GM12865 (cell line): ENCODE measurements at regions not wholly inside any gene's neighbourhood (a gene's known extent, or its start where the extent isn't known, plus 50 kb on each side); places are given as distances from the start of the nearest gene placed in this dataset.
A peak's percentile ranks its signal among the peaks of the same experiment; 100 is the strongest.

Experiments used
- DNase-seq: peaks from one replicate; pipeline ENCODE4 v3.0.0; 2010; ENCODE audit warnings: low read depth
- H3K4me3 ChIP-seq: 2 replicates; pipeline ENCODE4 v1.5.1; 2011; ENCODE audit warnings: mild to moderate bottlenecking, low read depth, low read length, control low read depth
- TF ChIP-seq, protein P1 (sequence below): IDR thresholded peaks from 2 replicates; pipeline ENCODE4 v1.5.1; 2011; ENCODE audit warnings: low read length, control low read depth, low read depth, inconsistent platforms; ENCODE audit not compliant: insufficient read depth; ENCODE audit errors: missing control alignments

DNA sequence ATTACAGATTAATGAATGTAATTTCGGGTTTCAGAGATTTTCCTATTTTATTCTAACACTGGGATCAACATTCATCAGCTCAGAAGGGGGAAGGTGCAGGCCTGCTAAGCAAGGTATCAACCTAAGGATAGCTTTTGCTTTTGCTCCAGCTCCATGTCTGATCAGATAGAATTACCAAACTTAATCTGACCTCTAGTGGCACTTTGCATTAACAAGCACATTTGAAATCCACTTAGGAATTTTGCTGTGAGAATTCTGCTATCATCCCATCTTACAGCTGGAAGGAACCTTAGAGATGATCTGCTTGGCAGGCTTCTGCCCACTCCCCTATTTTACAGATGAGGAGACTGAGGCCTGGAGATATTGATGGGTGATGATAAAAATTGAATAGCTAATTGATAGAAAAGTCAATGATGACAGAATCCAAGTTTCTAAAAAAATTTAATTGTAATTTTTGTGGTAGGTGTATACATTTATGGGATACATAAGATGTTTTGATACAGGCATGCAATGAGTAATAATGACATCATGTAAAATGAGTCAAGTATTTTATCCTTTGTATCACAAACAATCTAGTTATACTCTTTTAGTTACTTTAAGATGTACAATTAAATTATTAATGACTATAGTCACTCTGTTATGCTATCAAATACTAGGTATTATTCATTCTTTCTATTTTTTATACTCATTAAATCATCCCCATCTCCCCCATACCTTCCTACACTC is 209.2 kb upstream of the ZPLD1 start:
- no peak overlapping the region for H3K4me3 ChIP-seq
- TF ChIP-seq, protein P1, sequence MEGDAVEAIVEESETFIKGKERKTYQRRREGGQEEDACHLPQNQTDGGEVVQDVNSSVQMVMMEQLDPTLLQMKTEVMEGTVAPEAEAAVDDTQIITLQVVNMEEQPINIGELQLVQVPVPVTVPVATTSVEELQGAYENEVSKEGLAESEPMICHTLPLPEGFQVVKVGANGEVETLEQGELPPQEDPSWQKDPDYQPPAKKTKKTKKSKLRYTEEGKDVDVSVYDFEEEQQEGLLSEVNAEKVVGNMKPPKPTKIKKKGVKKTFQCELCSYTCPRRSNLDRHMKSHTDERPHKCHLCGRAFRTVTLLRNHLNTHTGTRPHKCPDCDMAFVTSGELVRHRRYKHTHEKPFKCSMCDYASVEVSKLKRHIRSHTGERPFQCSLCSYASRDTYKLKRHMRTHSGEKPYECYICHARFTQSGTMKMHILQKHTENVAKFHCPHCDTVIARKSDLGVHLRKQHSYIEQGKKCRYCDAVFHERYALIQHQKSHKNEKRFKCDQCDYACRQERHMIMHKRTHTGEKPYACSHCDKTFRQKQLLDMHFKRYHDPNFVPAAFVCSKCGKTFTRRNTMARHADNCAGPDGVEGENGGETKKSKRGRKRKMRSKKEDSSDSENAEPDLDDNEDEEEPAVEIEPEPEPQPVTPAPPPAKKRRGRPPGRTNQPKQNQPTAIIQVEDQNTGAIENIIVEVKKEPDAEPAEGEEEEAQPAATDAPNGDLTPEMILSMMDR, result peak; percentile 57
- DNase-seq, result peak; percentile 68

DNA sequence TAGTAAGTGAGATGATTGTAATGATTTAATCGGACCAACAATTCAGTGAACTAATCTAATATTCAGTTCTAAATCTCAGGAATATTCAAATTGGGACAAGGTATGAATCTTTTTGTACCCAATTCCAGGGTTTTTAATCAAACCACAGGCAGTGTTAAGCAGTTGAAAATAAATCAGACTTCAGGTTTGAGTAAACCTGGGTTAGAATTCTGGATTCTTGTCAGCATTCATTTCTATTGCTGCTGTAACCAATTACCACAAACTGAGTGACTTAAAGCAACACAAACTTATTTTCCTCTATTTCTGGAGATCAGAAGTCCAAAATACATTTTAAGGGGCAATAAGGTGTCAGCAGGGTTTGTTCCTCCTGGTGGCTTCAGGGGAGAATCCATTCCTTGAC is 208.4 kb upstream of the ZPLD1 start:
- H3K4me3 ChIP-seq, result no peak overlapping the region
- TF ChIP-seq, protein P1, result no peak
- no peak for DNase-seq

DNA sequence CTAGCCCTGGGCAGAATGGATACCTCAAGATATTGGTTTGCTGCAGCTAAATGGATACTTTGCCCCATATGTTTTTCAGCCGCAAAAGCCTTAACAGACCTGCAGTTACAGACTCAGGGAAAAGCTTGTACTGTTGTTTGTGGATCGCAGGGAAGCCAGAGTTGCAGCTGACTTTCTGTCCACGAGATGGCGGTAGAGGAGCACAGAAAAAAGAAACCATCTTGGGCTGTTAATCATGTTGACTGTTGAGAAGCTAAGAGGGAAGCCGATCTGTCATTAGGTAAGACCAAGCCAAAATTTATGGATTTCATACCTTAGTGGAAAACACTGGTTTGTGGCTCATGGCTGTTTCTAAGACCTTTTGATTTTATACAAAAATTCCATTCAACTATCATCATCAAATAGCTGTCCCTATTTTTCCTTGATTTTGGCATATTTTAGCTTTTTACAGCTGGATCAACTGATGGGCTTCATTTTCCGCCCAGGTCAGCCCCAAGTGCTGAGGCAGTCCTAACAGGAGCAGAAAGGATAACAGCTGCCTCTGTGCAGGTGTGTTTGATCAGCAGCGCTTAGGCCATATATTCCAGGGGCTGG is 205.7 kb upstream of the ZPLD1 start:
- peak; percentile 84 for DNase-seq
- no peak overlapping the region for H3K4me3 ChIP-seq
- TF ChIP-seq, protein P1, result peak; percentile 87

DNA sequence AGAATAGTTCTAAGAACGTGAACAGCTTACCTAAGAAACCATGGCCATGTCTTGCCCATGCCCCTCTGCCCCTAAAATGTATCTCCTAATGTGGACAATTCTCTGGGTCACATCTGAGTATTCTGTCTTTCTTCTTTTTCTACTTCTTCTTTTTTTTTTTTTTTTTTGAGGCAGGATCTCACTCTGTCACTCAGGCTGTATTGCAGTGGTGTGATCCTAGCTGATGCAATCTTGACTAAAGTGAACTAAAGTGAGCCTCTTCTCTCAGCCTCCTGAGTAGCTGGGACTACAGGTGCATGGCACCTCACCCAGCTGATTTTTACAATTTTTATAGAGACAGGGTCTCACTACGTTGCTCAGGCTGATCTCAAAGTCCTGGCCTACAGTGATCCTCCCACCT is 204.8 kb upstream of the ZPLD1 start:
- DNase-seq, result no peak
- TF ChIP-seq, protein P1, result no peak
- H3K4me3 ChIP-seq, result no peak overlapping the region

DNA sequence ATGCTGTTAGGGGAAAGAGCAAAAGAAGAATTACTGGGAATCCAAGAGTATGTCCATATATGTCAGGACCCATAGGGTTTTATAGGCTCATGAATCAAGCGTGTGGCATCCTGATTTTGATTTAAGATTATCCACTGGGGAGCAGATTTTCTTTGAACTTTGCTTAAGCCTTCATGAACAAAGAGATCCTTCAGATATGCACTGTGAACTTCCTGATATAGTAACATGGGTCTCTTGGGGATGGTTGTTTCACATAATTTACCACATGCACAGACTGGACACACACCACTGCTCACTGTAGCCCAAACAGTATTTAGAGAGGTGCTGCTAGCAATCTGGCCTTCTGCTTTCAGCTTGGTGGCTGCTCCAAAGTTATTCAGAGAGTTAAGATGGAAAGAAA is 200.9 kb upstream of the ZPLD1 start:
- TF ChIP-seq, protein P1, result no peak
- peak; percentile 77 for DNase-seq
- no peak overlapping the region for H3K4me3 ChIP-seq

DNA sequence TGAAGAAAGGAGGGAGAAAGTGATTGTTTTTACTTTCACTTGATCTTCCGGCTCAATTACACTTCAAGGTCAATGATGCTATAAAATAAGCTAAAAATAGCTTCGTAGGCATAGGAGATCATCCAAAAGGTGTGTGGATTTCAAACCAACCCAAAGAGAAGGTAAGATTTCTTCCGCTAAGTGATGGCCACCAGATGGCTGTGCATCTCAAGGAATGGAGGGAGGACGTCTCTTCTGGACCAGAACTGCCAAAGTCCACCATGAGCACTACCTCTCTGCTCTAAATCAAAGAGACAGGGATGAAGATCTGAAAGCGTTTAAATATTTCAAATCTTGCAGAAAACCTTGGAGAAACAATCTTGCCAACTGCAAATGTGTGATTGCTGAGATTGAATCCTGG is 199.1 kb upstream of the ZPLD1 start:
- TF ChIP-seq, protein P1, result no peak
- DNase-seq, result no peak
- H3K4me3 ChIP-seq, result no peak overlapping the region
